Rectal smooth muscle tissue (tissue), 1 donor: ENCODE measurements at regions not wholly inside any gene's neighbourhood (a gene's known extent, or its start where the extent isn't known, plus 50 kb on each side); places are given as distances from the start of the nearest gene placed in this dataset.

Experiments
- H3K27ac ChIP-seq: one replicate; pipeline ENCODE4 v1.7.0; 2013; ENCODE audit warnings: low read depth, low read length, inconsistent platforms
- H3K27me3 ChIP-seq: one replicate; pipeline ENCODE4 v1.7.0; 2013; ENCODE audit warnings: low read length; ENCODE audit not compliant: control insufficient read depth, insufficient read depth
- H3K36me3 ChIP-seq: one replicate; pipeline ENCODE4 v1.7.0; 2013; ENCODE audit warnings: low read length; ENCODE audit not compliant: control insufficient read depth, insufficient read depth
- H3K4me1 ChIP-seq: one replicate; pipeline ENCODE4 v1.7.0; 2013; ENCODE audit warnings: low read length; ENCODE audit not compliant: control insufficient read depth, insufficient read depth
- H3K4me3 ChIP-seq: one replicate; pipeline ENCODE4 v1.7.0; 2013; ENCODE audit warnings: low read length
- H3K9ac ChIP-seq: one replicate; pipeline ENCODE4 v1.7.0; 2013; ENCODE audit warnings: low read length

DNA sequence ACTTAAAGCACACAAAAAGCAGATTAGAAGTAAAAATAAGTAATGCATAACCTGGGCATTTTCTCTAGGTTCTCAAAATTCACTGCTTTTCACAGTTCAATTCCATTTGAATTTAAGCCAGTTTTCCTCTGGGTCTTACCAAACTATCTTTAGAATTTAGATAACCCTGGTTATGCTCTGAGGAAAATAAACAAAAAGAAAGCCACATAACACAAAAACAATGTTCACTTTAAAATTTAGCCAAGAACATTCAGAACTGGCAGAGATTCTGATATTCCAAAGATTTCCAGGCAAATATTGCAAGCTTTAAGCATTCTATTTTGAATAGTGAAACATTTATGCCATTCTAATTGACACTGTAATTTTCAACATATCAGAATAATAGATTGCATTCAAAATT, 50.7 kb upstream of the PRKG1 start:
- Histone ChIP-seq H3K4me3 (no peak overlapping the region), H3K9ac (no peak overlapping the region), H3K4me1 (no peaks in the 10 kb centered on the region), H3K27ac (no peak overlapping the region), H3K36me3 (no peaks in the 10 kb centered on the region), H3K27me3 (no peaks in the 10 kb centered on the region)
